ENCODE measurements at regions not wholly inside any gene's neighbourhood (a gene's known extent, or its start where the extent isn't known, plus 50 kb on each side); places are given as distances from the start of the nearest gene placed in this dataset.

GRCh38 chr6:168803874-168804273, 362.9 kb downstream of the SMOC2 start:
- no peak for DNase-seq

GRCh38 chr6:168799067-168799466, 358.1 kb downstream of the SMOC2 start:
- no peak for DNase-seq

GRCh38 chr6:168796106-168796505, 355.1 kb downstream of the SMOC2 start:
- DNase-seq: no peak

- DNase-seq: peak; percentile 26
Observed at GRCh38 chr6:168795611-168796010, 354.6 kb downstream of the SMOC2 start.

- DNase-seq: no peak
Observed at GRCh38 chr6:168794491-168794890, 353.5 kb downstream of the SMOC2 start.

GRCh38 chr6:168793649-168794048, 352.7 kb downstream of the SMOC2 start:
- DNase-seq: no peak

- DNase-seq: no peak
Observed at GRCh38 chr6:168791917-168792316, 350.9 kb downstream of the SMOC2 start.

- DNase-seq: no peak
Observed at GRCh38 chr6:168789699-168790098, 348.7 kb downstream of the SMOC2 start.

- no peak for DNase-seq
Observed at GRCh38 chr6:168785720-168786511, 344.9 kb downstream of the SMOC2 start.

- no peak for DNase-seq
Observed at GRCh38 chr6:168784426-168784825, 343.4 kb downstream of the SMOC2 start.

- DNase-seq: no peak
Observed at GRCh38 chr6:168783720-168784119, 342.7 kb downstream of the SMOC2 start.

- DNase-seq: no peak
Observed at GRCh38 chr6:168782187-168782751, 341.3 kb downstream of the SMOC2 start.

- DNase-seq: no peak
Observed at GRCh38 chr6:168778201-168778600, 337.2 kb downstream of the SMOC2 start.

- no peak for DNase-seq
Observed at GRCh38 chr6:168774381-168774780, 333.4 kb downstream of the SMOC2 start.

- DNase-seq: no peak
Observed at GRCh38 chr6:168773788-168774187, 332.8 kb downstream of the SMOC2 start.

GRCh38 chr6:168765752-168766151, 324.8 kb downstream of the SMOC2 start:
- DNase-seq: no peak

GRCh38 chr6:168756009-168756634, 315.1 kb downstream of the SMOC2 start:
- no peak for DNase-seq

GRCh38 chr6:168746643-168747042, 305.7 kb downstream of the SMOC2 start:
- no peak for DNase-seq

- DNase-seq: no peak
Observed at GRCh38 chr6:168746013-168746412, 305.0 kb downstream of the SMOC2 start.

GRCh38 chr6:168744861-168745260, 303.9 kb downstream of the SMOC2 start:
- no peak for DNase-seq

- DNase-seq: no peak
Observed at GRCh38 chr6:168741942-168742782, 301.2 kb downstream of the SMOC2 start.

- no peak for DNase-seq
Observed at GRCh38 chr6:168741305-168741704, 300.3 kb downstream of the SMOC2 start.

- DNase-seq: no peak
Observed at GRCh38 chr6:168739381-168739780, 298.4 kb downstream of the SMOC2 start.
